HCT116 (cell line): ENCODE measurements at regions not wholly inside any gene's neighbourhood (a gene's known extent, or its start where the extent isn't known, plus 50 kb on each side); places are given as distances from the start of the nearest gene placed in this dataset.

Experiments used
- ATAC-seq: fragments of 200-7000 bp; cut with Tn5 transposase; 2 replicates; pipeline ENCODE4 v1.9.1; 2020; ENCODE audit warnings: mild to moderate bottlenecking, moderate library complexity
- BruUV-seq: library from RNA; stranded (reverse); fragments of 400-500 nt; replicated peaks from 2 replicates; lab custom pipeline; 2021; lab: Mats Ljungman, UMichigan
- CTCF ChIA-PET: fragments of 300-600 bp; sonication (Branson Sonifier 250); formaldehyde crosslinking; loops from one replicate; lab custom pipeline; 2021; ENCODE audit warnings: antibody characterized with exemption; lab: Charles Lee
- POLR2A ChIA-PET: fragments of 300-600, 350-600 bp; sonication (Branson Sonifier 250); formaldehyde crosslinking; loops from one replicate; lab custom pipeline; 2021; ENCODE audit warnings: antibody characterized with exemption; lab: Charles Lee
- RAD21 ChIA-PET, 2 experiments: fragments of 300-600 bp; sonication (Branson Sonifier 250); formaldehyde crosslinking; loops; one replicate each; lab custom pipeline; 2023; ENCODE audit warnings: low total read pairs in 2 of 2; ENCODE audit not compliant: uncharacterized antibody in 2 of 2, unreplicated experiment in 2 of 2, low non-redundant PET in 1 of 2; lab: Charles Lee
- DNase-seq: peaks from one replicate; pipeline ENCODE4 v3.0.0-alpha.2; 2010; ENCODE audit warnings: low read depth, low spot score
- H2AFZ ChIP-seq: fragments of 200-600 bp; shearing (Covaris generic), sonication (generic); 2 replicates; pipeline ENCODE4 v1.6.1; 2017; ENCODE audit warnings: low read depth, mixed run types, mixed read lengths, antibody characterized with exemption, low read length; ENCODE audit not compliant: poor library complexity, severe bottlenecking
- H3K27ac ChIP-seq: 2 replicates; pipeline ENCODE4 v1.5.1; 2012; ENCODE audit warnings: low read depth, low read length
- H3K27me3 ChIP-seq: fragments of 200-600 bp; sonication (generic); 2 replicates; pipeline ENCODE4 v1.6.1; 2016; ENCODE audit warnings: mixed run types, low read length, mixed read lengths; ENCODE audit not compliant: insufficient read depth
- H3K36me3 ChIP-seq, 2 experiments: fragments of 200-500 bp in 1 of 2; fragments of 200-600 bp in 1 of 2; sonication (Bioruptor generic) in 1 of 2; sonication (generic) in 1 of 2; 2 replicates each; pipeline versions ENCODE4 v1.5.1 to v1.6.1; 2014 to 2016; ENCODE audit warnings: low read length in 2 of 2, inconsistent platforms in 1 of 2, mixed read lengths in 1 of 2, mixed run types in 1 of 2; ENCODE audit not compliant: insufficient read depth in 2 of 2, control insufficient read depth in 1 of 2
- H3K4me1 ChIP-seq, 2 experiments: fragments of 200-600 bp in 1 of 2; sonication (generic) in 1 of 2; 2 replicates each; pipeline versions ENCODE4 v1.5.1 to v1.6.1; 2012 to 2017; ENCODE audit warnings: low read length in 2 of 2, inconsistent platforms in 1 of 2, mild to moderate bottlenecking in 1 of 2, mixed read lengths in 1 of 2, mixed run types in 1 of 2, moderate library complexity in 1 of 2; ENCODE audit not compliant: insufficient read depth in 2 of 2, control insufficient read depth in 1 of 2
- H3K4me2 ChIP-seq: fragments of 200-600 bp; sonication (generic); 2 replicates; pipeline ENCODE4 v1.6.1; 2017; ENCODE audit warnings: mixed run types, low read length, mixed read lengths
- H3K4me3 ChIP-seq, 2 experiments: fragments of 200-600 bp in 1 of 2; sonication (generic) in 1 of 2; replicated peaks in 1 of 2; 2 replicates each; pipeline ENCODE4 v1.5.1; 2011 to 2016; ENCODE audit warnings: low read length in 2 of 2, control low read depth in 1 of 2, low read depth in 1 of 2, mild to moderate bottlenecking in 1 of 2, mixed read lengths in 1 of 2, mixed run types in 1 of 2
- H3K79me2 ChIP-seq: fragments of 200-600 bp; sonication (generic); 2 replicates; pipeline ENCODE4 v1.6.1; 2017; ENCODE audit warnings: mild to moderate bottlenecking, mixed run types, low read length, moderate library complexity, mixed read lengths; ENCODE audit not compliant: insufficient read depth
- H3K9ac ChIP-seq: fragments of 200-600 bp; sonication (generic); 2 replicates; pipeline ENCODE4 v1.6.1; 2016; ENCODE audit warnings: low read length, mixed read lengths
- H3K9me2 ChIP-seq: fragments of 200-600 bp; sonication (generic), shearing (Covaris generic); 2 replicates; pipeline ENCODE4 v1.6.1; 2017; ENCODE audit warnings: mixed run types, mild to moderate bottlenecking, moderate library complexity; ENCODE audit not compliant: insufficient read depth
- H3K9me3 ChIP-seq, 2 experiments: fragments of 200-500 bp in 1 of 2; fragments of 200-600 bp in 1 of 2; sonication (Bioruptor generic) in 1 of 2; sonication (generic) in 1 of 2; 2 replicates each; pipeline ENCODE4 v1.6.1; 2014 to 2017; ENCODE audit warnings: low read length in 2 of 2, mixed read lengths in 2 of 2, inconsistent platforms in 1 of 2, low read depth in 1 of 2, mild to moderate bottlenecking in 1 of 2, mixed run types in 1 of 2, moderate library complexity in 1 of 2; ENCODE audit not compliant: control insufficient read depth in 1 of 2, insufficient read depth in 1 of 2
- H4K20me1 ChIP-seq: fragments of 200-600 bp; sonication (generic), shearing (Covaris generic); 2 replicates; pipeline ENCODE4 v1.6.1; 2017; ENCODE audit warnings: mixed run types, mild to moderate bottlenecking, moderate library complexity; ENCODE audit not compliant: insufficient read depth
- ATF3 ChIP-seq: IDR thresholded peaks from 2 replicates; pipeline ENCODE4 v1.6.1; 2012
- CBX3 ChIP-seq: IDR thresholded peaks from 2 replicates; pipeline ENCODE4 v1.6.1; 2012; ENCODE audit warnings: low read depth
- CTCF ChIP-seq, 3 experiments: fragments of 200-600 bp in 1 of 3; sonication (generic) in 1 of 3; IDR thresholded peaks in 2 of 3; conservative IDR thresholded peaks in 1 of 3; 2 replicates each; pipeline ENCODE4 v1.5.1; 2012 to 2017; ENCODE audit warnings: low read depth in 2 of 3, low read length in 2 of 3, antibody characterized with exemption in 1 of 3, borderline replicate concordance in 1 of 3, control low read depth in 1 of 3, mild to moderate bottlenecking in 1 of 3, mixed read lengths in 1 of 3, mixed run types in 1 of 3, moderate library complexity in 1 of 3; ENCODE audit not compliant: insufficient read depth in 1 of 3
- EGR1 ChIP-seq: IDR thresholded peaks from 2 replicates; pipeline ENCODE4 v1.6.1; 2012; ENCODE audit warnings: low read depth
- ELF1 ChIP-seq: IDR thresholded peaks from 2 replicates; pipeline ENCODE4 v1.6.1; 2012; ENCODE audit warnings: low read depth, borderline replicate concordance
- EZH2 ChIP-seq: fragments of 200-600 bp; sonication (generic); IDR thresholded peaks from 2 replicates; pipeline ENCODE4 v1.6.1; 2017; ENCODE audit warnings: antibody characterized with exemption, mixed run types
- EZH2phosphoT487 ChIP-seq: fragments of 200-600 bp; IDR thresholded peaks from 2 replicates; pipeline ENCODE4 v1.6.1; 2018; ENCODE audit warnings: antibody characterized with exemption, borderline replicate concordance
- FOSL1 ChIP-seq: IDR thresholded peaks from 2 replicates; pipeline ENCODE4 v1.6.1; 2012; ENCODE audit warnings: low read depth
- JUND ChIP-seq: IDR thresholded peaks from 2 replicates; pipeline ENCODE4 v1.6.1; 2012
- MAX ChIP-seq: IDR thresholded peaks from 2 replicates; pipeline ENCODE4 v1.6.1; 2012
- POLR2A ChIP-seq: IDR thresholded peaks from 2 replicates; pipeline ENCODE4 v1.7.0; 2011; ENCODE audit warnings: borderline replicate concordance; ENCODE audit not compliant: insufficient read depth, insufficient read length; ENCODE audit errors: extremely low read depth
- POLR2AphosphoS5 ChIP-seq: IDR thresholded peaks from 2 replicates; pipeline ENCODE4 v1.6.1; 2011; ENCODE audit warnings: mild to moderate bottlenecking, low read depth, low read length, moderate library complexity
- RAD21 ChIP-seq: IDR thresholded peaks from 2 replicates; pipeline ENCODE4 v1.6.1; 2012; ENCODE audit warnings: low read depth, mild to moderate bottlenecking
- REST ChIP-seq: IDR thresholded peaks from 2 replicates; pipeline ENCODE4 v1.6.1; 2012; ENCODE audit warnings: low read depth
- SP1 ChIP-seq: IDR thresholded peaks from 2 replicates; pipeline ENCODE4 v1.6.1; 2012; ENCODE audit warnings: low read depth
- SRF ChIP-seq: IDR thresholded peaks from 2 replicates; pipeline ENCODE4 v1.6.1; 2012; ENCODE audit warnings: low read depth
- TCF7L2 ChIP-seq: IDR thresholded peaks from 2 replicates; pipeline ENCODE4 v1.7.0; 2011; ENCODE audit warnings: borderline replicate concordance, inconsistent platforms; ENCODE audit not compliant: insufficient read depth, insufficient read length; ENCODE audit errors: extremely low read depth
- ZBTB33 ChIP-seq: IDR thresholded peaks from 2 replicates; pipeline ENCODE4 v1.6.1; 2011; ENCODE audit warnings: mild to moderate bottlenecking, low read length, moderate library complexity; ENCODE audit not compliant: insufficient replicate concordance; ENCODE audit errors: extremely low read depth
- ZFX ChIP-seq: fragments of 450-650 bp; IDR thresholded peaks from 2 replicates; pipeline ENCODE4 v1.6.1; 2017
- ZNF274 ChIP-seq: fragments of 200-500 bp; sonication (Bioruptor generic); IDR thresholded peaks from 2 replicates; pipeline ENCODE4 v1.6.1; 2014; ENCODE audit warnings: mild to moderate bottlenecking, low read depth, low read length, inconsistent platforms
- intact Hi-C: fragments of 100-400 bp; cut with micrococcal nuclease; formaldehyde crosslinking; loops from 2 replicates; pipeline ENCODE4 v1.10.0; 2022

- BruUV-seq, result no TSS peak
- intact Hi-C loops, result no loop called here
- Histone ChIP-seq H2AFZ (no peak overlapping the region), H3K79me2 (no peaks in the 10 kb centered on the region), H3K9me3 (no peaks in the 10 kb centered on the region), H3K4me1 (no peaks in the 10 kb centered on the region), H3K9ac (no peak overlapping the region), H3K4me3 (no peak overlapping the region), H3K27ac (no peak overlapping the region), H3K36me3 (no peaks in the 10 kb centered on the region), H4K20me1 (no peaks in the 10 kb centered on the region), H3K9me2 (no peaks in the 10 kb centered on the region), H3K4me2 (no peak overlapping the region), H3K27me3 (peaks cover 66% of the 10 kb centered on the region)
- no peak for ATAC-seq
- RAD21 ChIA-PET, result no interaction called here
- CTCF ChIA-PET, result no interaction called here
- POLR2A ChIA-PET, result no interaction called here
- no peak for DNase-seq
- TF ChIP-seq TCF7L2 (no peak), JUND (no peak), POLR2AphosphoS5 (no peak), ELF1 (no peak), POLR2A (no peak), EGR1 (no peak), FOSL1 (no peak), ATF3 (no peak), SP1 (no peak), SRF (no peak), ZNF274 (no peak), CTCF (IDR thresholded peaks at IDR 0.05 in 2 of 3, conservative IDR thresholded peaks at IDR 0.05 in 1 of 3; ENCODE audit: borderline replicate concordance in 1 of 3, insufficient read depth in 1 of 3, low read depth in 2 of 3, low read length in 2 of 3) (no peak), RAD21 (no peak), REST (no peak), ZFX (no peak), MAX (no peak), ZBTB33 (no peak), CBX3 (no peak), EZH2phosphoT487 (no peak), EZH2 (no peak)
- TF ChIP-seq, all 23 proteins: peak for 0
Observed at GRCh38 chr10:120749856-120750566, 101.2 kb upstream of the WDR11 start.
